PC-3 (cell line): ENCODE measurements at regions not wholly inside any gene's neighbourhood (a gene's known extent, or its start where the extent isn't known, plus 50 kb on each side); places are given as distances from the start of the nearest gene placed in this dataset.

Experiments
- ATAC-seq: fragments of 200-7000 bp; cut with Tn5 transposase; 2 replicates; pipeline ENCODE4 v1.9.1; 2020; ENCODE audit warnings: mild to moderate bottlenecking, moderate library complexity
- BruUV-seq: library from RNA; stranded (reverse); fragments of 400-500 nt; replicated peaks from 2 replicates; lab custom pipeline; 2021; lab: Mats Ljungman, UMichigan
- CTCF ChIA-PET: fragments of 300-600 bp; sonication (Branson Sonifier 250); formaldehyde crosslinking; loops from one replicate; lab custom pipeline; 2022; ENCODE audit warnings: antibody characterized with exemption; lab: Charles Lee
- POLR2A ChIA-PET: fragments of 300-600 bp; sonication (Branson Sonifier 250); formaldehyde crosslinking; loops from one replicate; lab custom pipeline; 2022; ENCODE audit warnings: antibody characterized with exemption; ENCODE audit not compliant: unreplicated experiment; lab: Charles Lee
- DNase-seq: peaks from one replicate; pipeline ENCODE4 v3.0.0-alpha.2; 2015
- H2AFZ ChIP-seq: fragments of 300-600 bp; sonication (generic); 2 replicates; pipeline ENCODE4 v1.6.0; 2016; ENCODE audit warnings: antibody characterized with exemption, low read length
- H3F3A ChIP-seq: fragments of 300-600 bp; sonication (generic); one replicate; pipeline ENCODE4 v1.6.0; 2017; ENCODE audit warnings: antibody characterized with exemption, low read length, control low read depth, mild to moderate bottlenecking; ENCODE audit not compliant: unreplicated experiment
- H3K27ac ChIP-seq: fragments of 300-600 bp; sonication (generic); 2 replicates; pipeline ENCODE4 v1.5.1; 2016; ENCODE audit warnings: mild to moderate bottlenecking, low read length
- H3K27me3 ChIP-seq: fragments of 300-600 bp; sonication (generic); 2 replicates; pipeline ENCODE4 v1.6.1; 2016; ENCODE audit warnings: low read length, mixed read lengths
- H3K36me3 ChIP-seq: fragments of 300-600 bp; sonication (generic); 2 replicates; pipeline ENCODE4 v1.6.1; 2016; ENCODE audit warnings: low read depth, mixed run types, low read length, mixed read lengths
- H3K4me1 ChIP-seq: fragments of 300-600 bp; sonication (generic); 2 replicates; pipeline ENCODE4 v1.5.1; 2016; ENCODE audit warnings: low read length; ENCODE audit not compliant: insufficient read depth
- H3K4me2 ChIP-seq: fragments of 300-600 bp; sonication (generic); 2 replicates; pipeline ENCODE4 v1.6.0; 2016; ENCODE audit warnings: low read length
- H3K4me3 ChIP-seq: fragments of 300-600 bp; sonication (generic); 2 replicates; pipeline ENCODE4 v1.5.1; 2016; ENCODE audit warnings: mild to moderate bottlenecking, low read length, mixed read lengths
- H3K79me2 ChIP-seq: fragments of 300-600 bp; sonication (generic); 2 replicates; pipeline ENCODE4 v1.6.1; 2017; ENCODE audit warnings: low read length, mixed read lengths
- H3K9ac ChIP-seq: fragments of 300-600 bp; sonication (generic); 2 replicates; pipeline ENCODE4 v1.6.0; 2016; ENCODE audit warnings: mild to moderate bottlenecking, low read length
- H3K9me2 ChIP-seq: fragments of 300-600 bp; sonication (generic); replicated peaks from 2 replicates; pipeline ENCODE4 v1.6.1; 2016; ENCODE audit warnings: mixed run types, low read length, mixed read lengths
- H3K9me3 ChIP-seq: fragments of 300-600 bp; sonication (generic); 2 replicates; pipeline ENCODE4 v1.6.1; 2016; ENCODE audit warnings: low read length, mixed read lengths
- H4K20me1 ChIP-seq: fragments of 300-600 bp; sonication (generic); 2 replicates; pipeline ENCODE4 v1.6.1; 2016; ENCODE audit warnings: low read length, mixed read lengths
- EZH2 ChIP-seq: fragments of 300-600 bp; sonication (generic); IDR thresholded peaks from one replicate; pipeline ENCODE4 v1.6.1; 2017; ENCODE audit warnings: antibody characterized with exemption, mild to moderate bottlenecking, low read length; ENCODE audit not compliant: unreplicated experiment
- EZH2phosphoT487 ChIP-seq: fragments of 300-600 bp; sonication (generic); IDR thresholded peaks from 2 replicates; pipeline ENCODE4 v1.6.1; 2018; ENCODE audit warnings: mild to moderate bottlenecking, antibody characterized with exemption, low read length, borderline replicate concordance
- intact Hi-C: fragments of 100-400 bp; cut with micrococcal nuclease; formaldehyde crosslinking; loops from 2 replicates; pipeline ENCODE4 v1.9.0; 2023
- TF ChIP-seq, protein P1 (sequence below): fragments of 300-600 bp; sonication (generic); conservative IDR thresholded peaks from 2 replicates; pipeline ENCODE4 v1.5.1; 2017; ENCODE audit warnings: antibody characterized with exemption, low read depth, mild to moderate bottlenecking, low read length

DNA sequence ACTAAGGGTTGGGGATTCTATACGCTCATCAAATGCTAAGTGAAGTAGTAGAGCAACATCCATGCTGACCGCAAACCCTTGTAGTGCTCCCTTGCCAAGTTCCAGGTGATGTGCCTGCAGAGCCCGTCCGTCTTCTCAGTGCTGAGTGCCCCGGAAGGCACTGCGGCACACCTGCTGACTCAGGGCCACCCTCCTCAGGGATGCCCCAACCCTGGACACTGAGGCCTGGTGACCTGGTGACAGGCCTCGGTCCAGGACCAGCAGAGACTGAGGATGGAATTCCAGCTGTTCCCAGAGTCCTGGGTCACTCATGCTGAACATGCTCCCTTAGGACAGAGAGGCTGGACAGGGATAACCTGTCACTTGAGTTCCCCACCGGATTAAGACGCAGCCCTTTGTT lies 422.5 kb downstream of the OCA2 start:
- CTCF ChIA-PET, result no interaction called here
- intact Hi-C loops, result no loop called here

DNA sequence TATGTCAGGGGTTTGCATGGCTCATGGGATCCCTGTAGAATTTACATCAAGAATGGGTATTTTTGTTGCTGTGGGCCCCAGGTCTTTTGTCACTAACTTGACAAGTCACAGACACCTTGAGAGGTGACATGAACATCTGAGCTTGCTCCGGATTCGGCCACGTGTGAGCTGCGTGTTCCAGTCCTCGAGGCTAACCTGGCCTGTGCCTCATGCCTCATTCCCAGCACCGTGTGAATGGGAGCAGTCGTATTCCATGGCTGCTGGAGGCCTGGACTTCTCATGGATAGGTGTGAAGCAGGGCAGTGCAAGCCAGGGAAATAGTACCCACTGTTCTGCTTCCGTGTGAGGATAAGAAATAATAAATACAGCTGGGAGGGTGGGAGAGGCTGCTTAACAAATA lies 423.5 kb downstream of the OCA2 start:
- DNase-seq (no peak), ATAC-seq (no peak)
- no peaks in the 10 kb centered on the region for H3K79me2 ChIP-seq
- H3K9me2 ChIP-seq, result no peaks in the 10 kb centered on the region
- intact Hi-C loops, result no loop called here
- no peaks in the 10 kb centered on the region for H3K27me3 ChIP-seq
- H3F3A ChIP-seq, result no peaks in the 10 kb centered on the region
- BruUV-seq, result no TSS peak
- TF ChIP-seq EZH2phosphoT487 (no peak), EZH2 (no peak)
- TF ChIP-seq, protein P1, sequence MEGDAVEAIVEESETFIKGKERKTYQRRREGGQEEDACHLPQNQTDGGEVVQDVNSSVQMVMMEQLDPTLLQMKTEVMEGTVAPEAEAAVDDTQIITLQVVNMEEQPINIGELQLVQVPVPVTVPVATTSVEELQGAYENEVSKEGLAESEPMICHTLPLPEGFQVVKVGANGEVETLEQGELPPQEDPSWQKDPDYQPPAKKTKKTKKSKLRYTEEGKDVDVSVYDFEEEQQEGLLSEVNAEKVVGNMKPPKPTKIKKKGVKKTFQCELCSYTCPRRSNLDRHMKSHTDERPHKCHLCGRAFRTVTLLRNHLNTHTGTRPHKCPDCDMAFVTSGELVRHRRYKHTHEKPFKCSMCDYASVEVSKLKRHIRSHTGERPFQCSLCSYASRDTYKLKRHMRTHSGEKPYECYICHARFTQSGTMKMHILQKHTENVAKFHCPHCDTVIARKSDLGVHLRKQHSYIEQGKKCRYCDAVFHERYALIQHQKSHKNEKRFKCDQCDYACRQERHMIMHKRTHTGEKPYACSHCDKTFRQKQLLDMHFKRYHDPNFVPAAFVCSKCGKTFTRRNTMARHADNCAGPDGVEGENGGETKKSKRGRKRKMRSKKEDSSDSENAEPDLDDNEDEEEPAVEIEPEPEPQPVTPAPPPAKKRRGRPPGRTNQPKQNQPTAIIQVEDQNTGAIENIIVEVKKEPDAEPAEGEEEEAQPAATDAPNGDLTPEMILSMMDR, result no peak
- H3K4me2 ChIP-seq, result no peak overlapping the region
- H3K9me3 ChIP-seq, result 0 out of 2 replicates have a peak, but pooled peaks cover 4% of the 10 kb centered on the region
- no peak overlapping the region for H3K27ac ChIP-seq
- no peaks in the 10 kb centered on the region for H3K4me1 ChIP-seq
- no peaks in the 10 kb centered on the region for H4K20me1 ChIP-seq
- ChIA-PET POLR2A (no interaction called here), CTCF (no interaction called here)
- no peak overlapping the region for H3K9ac ChIP-seq
- H2AFZ ChIP-seq, result no peak overlapping the region
- H3K36me3 ChIP-seq, result no peaks in the 10 kb centered on the region
- H3K4me3 ChIP-seq, result no peak overlapping the region

More for the DNA sequence above, 422.5 kb downstream of the OCA2 start:
- no peaks in the 10 kb centered on the region for H3K27me3 ChIP-seq
- no peak overlapping the region for H3K4me2 ChIP-seq
- H4K20me1 ChIP-seq, result no peaks in the 10 kb centered on the region
- H3K27ac ChIP-seq, result no peak overlapping the region
- H3K4me3 ChIP-seq, result no peak overlapping the region
- no TSS peak for BruUV-seq
- no peaks in the 10 kb centered on the region for H3K4me1 ChIP-seq
- no peak for ATAC-seq
- H3K9me3 ChIP-seq, result no peaks in the 10 kb centered on the region
- H2AFZ ChIP-seq, result no peak overlapping the region
- H3F3A ChIP-seq, result no peaks in the 10 kb centered on the region
- no peak overlapping the region for H3K9ac ChIP-seq
- no peaks in the 10 kb centered on the region for H3K36me3 ChIP-seq
- POLR2A ChIA-PET, result no interaction called here
- no peak for TF ChIP-seq EZH2phosphoT487
- TF ChIP-seq, protein P1, result no peak
- TF ChIP-seq EZH2, result no peak
- H3K79me2 ChIP-seq, result no peaks in the 10 kb centered on the region
- no peak for DNase-seq
- H3K9me2 ChIP-seq, result no peaks in the 10 kb centered on the region

DNA sequence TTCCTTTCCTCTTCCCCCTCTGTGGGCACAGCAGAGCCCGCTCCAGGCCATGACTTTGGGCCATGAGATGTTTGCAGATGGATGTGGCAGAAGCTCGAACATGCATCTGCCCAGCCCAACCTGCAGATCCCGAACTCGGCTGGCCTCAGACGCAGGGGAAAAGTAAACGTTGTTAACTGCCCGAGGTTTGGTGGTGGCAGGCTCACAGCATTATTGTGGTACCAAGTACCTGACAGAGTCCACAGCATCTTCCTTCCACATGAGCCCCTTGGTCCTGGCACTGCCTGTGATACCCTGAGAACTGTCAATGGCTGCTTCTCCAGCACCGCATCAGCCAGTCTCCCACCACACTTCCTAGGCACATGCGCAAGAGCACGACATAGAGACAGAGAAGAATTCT lies 424.3 kb downstream of the OCA2 start:
- no peak overlapping the region for H2AFZ ChIP-seq
- H3K27ac ChIP-seq, result no peak overlapping the region
- BruUV-seq, result no TSS peak
- no peaks in the 10 kb centered on the region for H3K79me2 ChIP-seq
- no peaks in the 10 kb centered on the region for H3K4me1 ChIP-seq
- H3K9ac ChIP-seq, result no peak overlapping the region
- ATAC-seq (no peak), DNase-seq (no peak)
- TF ChIP-seq, protein P1, result no peak
- TF ChIP-seq EZH2phosphoT487 (no peak), EZH2 (no peak)
- no peak overlapping the region for H3K4me2 ChIP-seq
- intact Hi-C loops, result no loop called here
- H4K20me1 ChIP-seq, result no peaks in the 10 kb centered on the region
- no peak overlapping the region for H3K4me3 ChIP-seq
- H3K27me3 ChIP-seq, result no peaks in the 10 kb centered on the region
- ChIA-PET CTCF (no interaction called here), POLR2A (no interaction called here)
- no peaks in the 10 kb centered on the region for H3K9me2 ChIP-seq
- H3K36me3 ChIP-seq, result no peaks in the 10 kb centered on the region
- no peaks in the 10 kb centered on the region for H3F3A ChIP-seq
- H3K9me3 ChIP-seq, result 0 out of 2 replicates have a peak, but pooled peaks cover 4% of the 10 kb centered on the region
